ENCODE measurements at regions not wholly inside any gene's neighbourhood (a gene's known extent, or its start where the extent isn't known, plus 50 kb on each side); places are given as distances from the start of the nearest gene placed in this dataset.

DNA sequence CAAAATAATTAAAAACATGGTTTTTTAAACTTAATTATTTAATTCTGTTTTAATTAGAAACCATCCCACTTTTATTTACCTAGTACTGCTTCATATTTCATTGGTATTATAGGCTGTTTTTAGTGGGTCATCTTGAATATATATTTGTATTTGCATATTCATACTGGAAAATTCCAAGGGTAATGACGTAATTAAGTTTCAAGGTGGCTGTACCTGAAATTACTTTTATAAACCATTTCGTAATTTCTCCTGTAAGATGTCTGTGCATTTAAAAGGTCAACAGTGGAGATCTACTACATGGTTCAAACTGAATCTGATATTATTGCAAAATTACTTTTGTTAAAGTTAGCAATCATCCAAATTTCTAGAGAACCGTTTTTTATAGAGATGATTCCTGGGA, 133.8 kb upstream of the NAALADL2 start:
- Histone ChIP-seq H3K9me3 (ENCODE audit: insufficient read depth, low read depth, low read length) (no peaks in the 10 kb centered on the region), H3K27me3 (ENCODE audit: insufficient read depth, low read length) (no peaks in the 10 kb centered on the region), H3K4me3 (ENCODE audit: low read length) (no peak overlapping the region), H3K36me3 (ENCODE audit: insufficient read depth, low read length) (no peaks in the 10 kb centered on the region), H3K27ac (ENCODE audit: low read depth, low read length) (no peak overlapping the region), H3K4me1 (ENCODE audit: insufficient read depth, low read length) (no peaks in the 10 kb centered on the region; the same call in 1 of the 2 replicates), H3K9ac (ENCODE audit: low read depth, low read length) (no peak overlapping the region)
- WGBS = 93% methylated on average over 3 of the region's 3 CpGs

DNA sequence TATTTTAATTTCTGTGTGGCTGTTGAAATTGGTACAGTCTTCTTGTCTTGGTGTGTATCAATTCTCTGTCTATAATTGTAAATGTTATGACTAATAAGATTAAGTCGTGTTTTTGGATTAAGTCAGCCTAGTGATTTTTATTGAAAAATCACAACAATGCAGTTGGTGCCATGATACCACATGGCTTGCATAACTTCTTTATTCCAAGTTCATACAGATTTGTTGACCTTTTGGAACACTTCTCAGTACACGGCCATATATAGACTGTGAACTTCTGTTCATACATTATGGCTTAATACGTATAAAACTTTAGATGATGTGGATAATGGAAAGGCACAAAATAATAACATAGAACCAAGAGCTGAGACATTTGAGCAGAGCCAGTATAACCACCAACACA, 121.2 kb upstream of the NAALADL2 start:
- no peaks in the 10 kb centered on the region for H3K27me3 ChIP-seq (ENCODE audit: insufficient read depth, low read length)
- H3K4me3 ChIP-seq (ENCODE audit: low read length) = no peak overlapping the region
- 100% methylated on average over 2 of the region's 3 CpGs for WGBS
- no peaks in the 10 kb centered on the region for H3K4me1 ChIP-seq (ENCODE audit: insufficient read depth, low read length)
- H3K9ac ChIP-seq (ENCODE audit: low read depth, low read length) = no peak overlapping the region
- H3K27ac ChIP-seq (ENCODE audit: low read depth, low read length) = no peak overlapping the region
- H3K36me3 ChIP-seq (ENCODE audit: insufficient read depth, low read length) = no peaks in the 10 kb centered on the region
- H3K9me3 ChIP-seq (ENCODE audit: insufficient read depth, low read depth, low read length) = peaks cover 5% of the 10 kb centered on the region; the same call in 1 of the 2 replicates

DNA sequence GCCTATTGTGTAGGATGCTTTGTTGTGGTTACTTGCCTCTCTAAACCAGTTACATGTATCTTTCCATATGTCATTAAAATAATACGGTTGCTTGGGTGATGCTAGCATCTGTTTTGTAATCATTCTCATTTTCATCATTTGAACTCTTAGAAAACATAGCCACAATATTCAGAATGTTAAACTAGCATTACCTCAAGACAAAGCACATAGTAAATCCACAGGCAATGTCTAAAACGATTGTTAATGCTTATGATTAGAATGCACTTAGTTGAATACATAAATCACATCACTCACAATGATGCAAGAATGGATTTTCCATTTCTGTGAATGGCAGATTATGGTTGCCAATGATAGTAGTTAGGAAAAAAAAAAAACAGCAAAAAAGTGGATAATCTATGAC, 110.0 kb upstream of the NAALADL2 start:
- Histone ChIP-seq H3K4me1 (ENCODE audit: insufficient read depth, low read length) (no peaks in the 10 kb centered on the region), H3K9me3 (ENCODE audit: insufficient read depth, low read depth, low read length) (peaks cover 4% of the 10 kb centered on the region; the same call in 1 of the 2 replicates), H3K36me3 (ENCODE audit: insufficient read depth, low read length) (no peaks in the 10 kb centered on the region), H3K9ac (ENCODE audit: low read depth, low read length) (no peak overlapping the region), H3K27me3 (ENCODE audit: insufficient read depth, low read length) (no peaks in the 10 kb centered on the region), H3K4me3 (ENCODE audit: low read length) (no peak overlapping the region), H3K27ac (ENCODE audit: low read depth, low read length) (no peak overlapping the region)
- 100% methylated on average over 1 of the region's 2 CpGs for WGBS

DNA sequence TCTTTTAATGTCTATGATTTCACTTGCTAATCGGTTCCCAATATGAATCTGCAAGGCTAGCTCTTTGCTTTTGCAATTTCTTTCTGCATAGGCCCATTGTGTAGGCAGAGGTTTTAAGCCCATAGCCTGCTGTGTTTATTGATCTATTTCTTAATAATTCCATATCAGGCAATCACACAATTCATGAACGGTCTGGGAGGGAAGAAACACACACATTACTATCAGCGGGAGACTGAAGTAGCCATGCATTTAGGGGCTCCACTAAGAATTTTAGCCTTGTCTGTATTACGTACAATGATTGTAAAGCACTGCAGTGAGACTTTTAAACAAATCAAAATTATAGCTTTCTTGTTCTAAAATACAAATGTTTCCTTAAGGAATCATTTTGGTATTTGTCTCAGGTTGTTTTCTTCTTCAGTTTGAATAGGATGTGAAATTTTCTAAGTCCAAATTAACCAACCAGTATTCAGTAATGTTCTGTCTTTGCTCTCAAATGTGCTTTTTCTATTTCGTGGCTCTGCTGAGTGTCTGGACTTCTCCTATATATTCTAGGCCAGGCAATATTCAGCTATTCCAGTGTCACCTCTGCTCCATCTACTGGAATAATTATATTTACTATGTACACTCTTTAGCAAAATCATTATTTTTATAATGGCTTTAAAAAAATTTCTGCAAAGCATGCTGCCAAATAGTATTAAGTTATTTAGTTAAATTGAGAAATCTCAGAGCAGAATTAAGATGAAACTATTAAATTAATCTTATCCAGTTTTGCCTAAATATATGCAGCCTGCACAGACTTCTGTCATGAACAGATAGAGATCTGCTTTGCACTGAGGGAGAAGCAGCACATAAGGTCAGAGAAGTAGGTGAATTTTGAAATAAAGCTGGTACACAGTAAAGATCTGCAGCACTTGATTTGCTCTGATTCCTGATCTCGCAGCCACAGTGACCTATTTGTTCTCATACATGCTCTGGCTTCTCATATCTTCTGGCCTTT, 103.0 kb upstream of the NAALADL2 start:
- 95% methylated on average over 6 of the region's 6 CpGs for WGBS
- Histone ChIP-seq H3K9me3 (ENCODE audit: insufficient read depth, low read depth, low read length) (peaks cover 4% of the 10 kb centered on the region; the same call in 1 of the 2 replicates), H3K27ac (ENCODE audit: low read depth, low read length) (no peak overlapping the region), H3K4me3 (ENCODE audit: low read length) (no peak overlapping the region), H3K4me1 (ENCODE audit: insufficient read depth, low read length) (no peaks in the 10 kb centered on the region), H3K27me3 (ENCODE audit: insufficient read depth, low read length) (no peaks in the 10 kb centered on the region), H3K36me3 (ENCODE audit: insufficient read depth, low read length) (no peaks in the 10 kb centered on the region), H3K9ac (ENCODE audit: low read depth, low read length) (no peak overlapping the region)

DNA sequence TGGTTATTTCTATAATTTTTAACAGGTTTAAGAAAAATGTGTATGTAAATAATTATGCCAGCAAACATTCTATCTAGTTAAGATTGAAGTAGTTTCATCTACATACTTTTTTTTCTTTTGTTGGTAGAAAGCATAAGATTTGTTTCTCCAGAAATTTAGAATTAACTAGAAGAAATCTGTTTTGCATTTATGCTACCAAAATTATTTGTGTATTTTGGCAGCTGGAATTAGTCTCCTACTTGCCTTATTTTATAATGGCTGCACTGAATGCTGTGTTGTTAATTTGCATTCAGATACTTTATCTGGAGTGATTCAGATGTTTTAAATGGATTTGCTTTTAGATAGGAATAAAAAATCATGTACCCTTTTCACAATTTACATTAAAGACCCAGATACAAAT, 100.2 kb upstream of the NAALADL2 start:
- no peaks in the 10 kb centered on the region for H3K4me1 ChIP-seq (ENCODE audit: insufficient read depth, low read length)
- peaks cover under 1% of the 10 kb centered on the region; the same call in 1 of the 2 replicates for H3K9me3 ChIP-seq (ENCODE audit: insufficient read depth, low read depth, low read length)
- no peaks in the 10 kb centered on the region for H3K36me3 ChIP-seq (ENCODE audit: insufficient read depth, low read length)
- H3K27me3 ChIP-seq (ENCODE audit: insufficient read depth, low read length) = no peaks in the 10 kb centered on the region
- H3K4me3 ChIP-seq (ENCODE audit: low read length) = no peak overlapping the region
- H3K9ac ChIP-seq (ENCODE audit: low read depth, low read length) = no peak overlapping the region
- H3K27ac ChIP-seq (ENCODE audit: low read depth, low read length) = no peak overlapping the region

GRCh38 chr3:174767406-174767805, 91.7 kb upstream of the NAALADL2 start:
- H3K9ac ChIP-seq (ENCODE audit: low read depth, low read length) = no peak overlapping the region
- no peaks in the 10 kb centered on the region for H3K4me1 ChIP-seq (ENCODE audit: insufficient read depth, low read length)
- no peaks in the 10 kb centered on the region for H3K27me3 ChIP-seq (ENCODE audit: insufficient read depth, low read length)
- H3K36me3 ChIP-seq (ENCODE audit: insufficient read depth, low read length) = no peaks in the 10 kb centered on the region
- H3K9me3 ChIP-seq (ENCODE audit: insufficient read depth, low read depth, low read length) = no peaks in the 10 kb centered on the region
- H3K27ac ChIP-seq (ENCODE audit: low read depth, low read length) = no peak overlapping the region
- WGBS = 90% methylated on average over 5 of the region's 5 CpGs
- H3K4me3 ChIP-seq (ENCODE audit: low read length) = no peak overlapping the region

DNA sequence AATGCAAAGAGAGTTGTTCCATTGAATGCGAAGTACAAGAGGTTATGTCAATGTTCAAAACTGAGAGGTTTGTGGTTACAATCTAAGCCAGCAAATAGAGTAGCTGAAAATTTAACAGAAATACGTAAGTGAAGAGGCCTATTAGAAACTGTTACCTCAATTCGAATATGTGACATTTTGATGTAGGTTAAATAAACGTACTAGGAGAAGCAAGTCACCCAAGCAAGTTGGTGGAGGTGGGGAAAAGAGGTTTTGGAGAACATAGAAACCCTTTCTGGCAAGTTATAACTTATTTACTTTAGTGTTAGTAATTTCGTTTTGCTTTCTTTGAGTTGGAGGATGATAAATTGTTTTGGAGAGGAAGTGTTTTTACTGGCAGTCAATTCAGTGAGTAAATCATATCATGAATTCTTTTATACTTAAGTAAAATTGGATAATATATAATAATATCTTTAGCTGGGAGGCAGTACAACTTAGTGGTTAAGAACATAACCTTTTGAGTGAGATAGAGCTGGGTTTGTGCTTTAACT, 91.2 kb upstream of the NAALADL2 start:
- Histone ChIP-seq H3K27ac (ENCODE audit: low read depth, low read length) (no peak overlapping the region), H3K9me3 (ENCODE audit: insufficient read depth, low read depth, low read length) (no peaks in the 10 kb centered on the region), H3K36me3 (ENCODE audit: insufficient read depth, low read length) (no peaks in the 10 kb centered on the region), H3K9ac (ENCODE audit: low read depth, low read length) (no peak overlapping the region), H3K4me3 (ENCODE audit: low read length) (no peak overlapping the region), H3K27me3 (ENCODE audit: insufficient read depth, low read length) (no peaks in the 10 kb centered on the region), H3K4me1 (ENCODE audit: insufficient read depth, low read length) (no peaks in the 10 kb centered on the region)
- 95% methylated on average over 5 of the region's 5 CpGs for WGBS

DNA sequence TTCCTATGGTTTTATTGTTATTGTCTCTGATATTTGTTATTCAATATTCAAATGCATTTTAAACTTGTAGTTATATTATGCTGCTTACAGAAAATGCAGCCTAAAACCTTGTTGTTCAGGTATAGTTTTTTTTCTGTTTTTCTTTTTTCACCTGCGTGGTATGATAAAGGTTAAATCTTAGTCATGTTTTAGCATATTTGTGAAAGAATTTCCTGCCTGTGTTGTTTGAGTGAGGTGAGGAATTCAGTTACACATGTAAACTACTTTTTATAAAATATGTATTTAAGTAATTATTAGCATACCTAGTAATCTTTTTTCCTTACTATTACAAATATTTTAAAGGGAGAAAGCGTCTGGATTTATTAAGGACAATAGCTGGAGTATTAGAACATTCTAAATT, 90.0 kb upstream of the NAALADL2 start:
- H3K9ac ChIP-seq (ENCODE audit: low read depth, low read length) = no peak overlapping the region
- no peaks in the 10 kb centered on the region for H3K36me3 ChIP-seq (ENCODE audit: insufficient read depth, low read length)
- H3K27me3 ChIP-seq (ENCODE audit: insufficient read depth, low read length) = no peaks in the 10 kb centered on the region
- H3K4me3 ChIP-seq (ENCODE audit: low read length) = no peak overlapping the region
- H3K4me1 ChIP-seq (ENCODE audit: insufficient read depth, low read length) = no peaks in the 10 kb centered on the region
- no peaks in the 10 kb centered on the region for H3K9me3 ChIP-seq (ENCODE audit: insufficient read depth, low read depth, low read length)
- no peak overlapping the region for H3K27ac ChIP-seq (ENCODE audit: low read depth, low read length)
- 100% methylated on average over 1 of the region's 2 CpGs for WGBS

DNA sequence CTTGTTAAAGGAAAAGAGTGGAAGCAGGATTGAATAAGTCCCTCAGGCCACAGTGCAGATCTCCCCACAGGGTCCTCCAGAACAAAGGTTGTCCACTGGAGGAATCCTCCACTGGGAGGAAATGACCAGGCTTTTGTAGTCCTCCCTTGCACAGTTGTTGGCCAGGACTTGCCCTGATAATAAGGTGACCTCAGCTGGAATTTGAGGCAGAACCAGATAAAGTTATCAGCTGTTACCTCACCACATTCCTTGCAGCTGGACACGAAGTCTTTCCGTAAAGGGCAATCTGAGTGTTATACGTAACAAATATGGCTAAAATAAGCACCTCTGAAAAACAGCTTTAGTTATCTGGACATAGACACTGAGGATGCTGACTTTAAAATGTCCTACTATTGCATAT, 83.5 kb upstream of the NAALADL2 start:
- no peak overlapping the region for H3K4me3 ChIP-seq (ENCODE audit: low read length)
- no peaks in the 10 kb centered on the region for H3K36me3 ChIP-seq (ENCODE audit: insufficient read depth, low read length)
- no peaks in the 10 kb centered on the region for H3K4me1 ChIP-seq (ENCODE audit: insufficient read depth, low read length)
- H3K9ac ChIP-seq (ENCODE audit: low read depth, low read length) = no peak overlapping the region
- no peak overlapping the region for H3K27ac ChIP-seq (ENCODE audit: low read depth, low read length)
- H3K27me3 ChIP-seq (ENCODE audit: insufficient read depth, low read length) = no peaks in the 10 kb centered on the region
- WGBS = 93% methylated on average over 3 of the region's 3 CpGs
- H3K9me3 ChIP-seq (ENCODE audit: insufficient read depth, low read depth, low read length) = no peaks in the 10 kb centered on the region

GRCh38 chr3:174776123-174776522, 83.0 kb upstream of the NAALADL2 start:
- no peaks in the 10 kb centered on the region for H3K4me1 ChIP-seq (ENCODE audit: insufficient read depth, low read length)
- H3K9ac ChIP-seq (ENCODE audit: low read depth, low read length) = no peak overlapping the region
- WGBS = 97% methylated on average over 4 of the region's 4 CpGs
- H3K27ac ChIP-seq (ENCODE audit: low read depth, low read length) = no peak overlapping the region
- H3K4me3 ChIP-seq (ENCODE audit: low read length) = no peak overlapping the region
- H3K27me3 ChIP-seq (ENCODE audit: insufficient read depth, low read length) = no peaks in the 10 kb centered on the region
- no peaks in the 10 kb centered on the region for H3K9me3 ChIP-seq (ENCODE audit: insufficient read depth, low read depth, low read length)
- no peaks in the 10 kb centered on the region for H3K36me3 ChIP-seq (ENCODE audit: insufficient read depth, low read length)

- WGBS = 75% methylated on average over 1 of the region's 2 CpGs
- H3K27me3 ChIP-seq (ENCODE audit: insufficient read depth, low read length) = no peaks in the 10 kb centered on the region
- no peaks in the 10 kb centered on the region for H3K36me3 ChIP-seq (ENCODE audit: insufficient read depth, low read length)
- H3K27ac ChIP-seq (ENCODE audit: low read depth, low read length) = no peak overlapping the region
- H3K9me3 ChIP-seq (ENCODE audit: insufficient read depth, low read depth, low read length) = no peaks in the 10 kb centered on the region
- no peaks in the 10 kb centered on the region for H3K4me1 ChIP-seq (ENCODE audit: insufficient read depth, low read length)
- no peak overlapping the region for H3K9ac ChIP-seq (ENCODE audit: low read depth, low read length)
- no peak overlapping the region for H3K4me3 ChIP-seq (ENCODE audit: low read length)
Measured at GRCh38 chr3:174776636-174777035, 82.5 kb upstream of the NAALADL2 start.
